Progenitor cell of endocrine pancreas (in vitro differentiated cells): ENCODE measurements at regions not wholly inside any gene's neighbourhood (a gene's known extent, or its start where the extent isn't known, plus 50 kb on each side); places are given as distances from the start of the nearest gene placed in this dataset.

Experiments used
- DNase-seq: peaks from one replicate; pipeline ENCODE4 v3.0.0; 2021; ENCODE audit warnings: low spot score; ENCODE audit not compliant: unreplicated experiment
- H3K27ac Mint-ChIP-seq: 2 replicates; pipeline ENCODE4 v1.8.0; 2021; ENCODE audit warnings: mild to moderate bottlenecking, moderate library complexity, mixed read lengths
- H3K27me3 Mint-ChIP-seq: 2 replicates; pipeline ENCODE4 v1.8.0; 2021; ENCODE audit warnings: mixed read lengths
- H3K36me3 Mint-ChIP-seq: 2 replicates; pipeline ENCODE4 v1.8.0; 2022; ENCODE audit warnings: mixed read lengths; ENCODE audit not compliant: insufficient read depth
- H3K4me1 Mint-ChIP-seq: 2 replicates; pipeline ENCODE4 v1.8.0; 2021; ENCODE audit warnings: low read depth, mixed read lengths
- H3K4me3 Mint-ChIP-seq: 2 replicates; pipeline ENCODE4 v1.8.0; 2021; ENCODE audit warnings: low read depth, mild to moderate bottlenecking, moderate library complexity, mixed read lengths
- H3K9me3 Mint-ChIP-seq: 2 replicates; pipeline ENCODE4 v1.8.0; 2021; ENCODE audit warnings: low read depth, mixed read lengths
- TF ChIP-seq, protein P1 (sequence below): fragments of 200-600 bp; sonication (generic); IDR thresholded peaks from one replicate; pipeline ENCODE4 v1.5.0; 2021; ENCODE audit warnings: antibody characterized with exemption, mild to moderate bottlenecking; ENCODE audit not compliant: unreplicated experiment

GRCh38 chr13:97866346-97866745 lies 87.1 kb upstream of the IPO5 start:
- peaks cover 22% of the 10 kb centered on the region for H3K9me3 Mint-ChIP-seq
- no peak overlapping the region for H3K27ac Mint-ChIP-seq
- peaks cover 3% of the 10 kb centered on the region for H3K27me3 Mint-ChIP-seq
- no peaks in the 10 kb centered on the region for H3K4me1 Mint-ChIP-seq
- no peak overlapping the region for H3K4me3 Mint-ChIP-seq
- DNase-seq, result no peak
- TF ChIP-seq, protein P1, sequence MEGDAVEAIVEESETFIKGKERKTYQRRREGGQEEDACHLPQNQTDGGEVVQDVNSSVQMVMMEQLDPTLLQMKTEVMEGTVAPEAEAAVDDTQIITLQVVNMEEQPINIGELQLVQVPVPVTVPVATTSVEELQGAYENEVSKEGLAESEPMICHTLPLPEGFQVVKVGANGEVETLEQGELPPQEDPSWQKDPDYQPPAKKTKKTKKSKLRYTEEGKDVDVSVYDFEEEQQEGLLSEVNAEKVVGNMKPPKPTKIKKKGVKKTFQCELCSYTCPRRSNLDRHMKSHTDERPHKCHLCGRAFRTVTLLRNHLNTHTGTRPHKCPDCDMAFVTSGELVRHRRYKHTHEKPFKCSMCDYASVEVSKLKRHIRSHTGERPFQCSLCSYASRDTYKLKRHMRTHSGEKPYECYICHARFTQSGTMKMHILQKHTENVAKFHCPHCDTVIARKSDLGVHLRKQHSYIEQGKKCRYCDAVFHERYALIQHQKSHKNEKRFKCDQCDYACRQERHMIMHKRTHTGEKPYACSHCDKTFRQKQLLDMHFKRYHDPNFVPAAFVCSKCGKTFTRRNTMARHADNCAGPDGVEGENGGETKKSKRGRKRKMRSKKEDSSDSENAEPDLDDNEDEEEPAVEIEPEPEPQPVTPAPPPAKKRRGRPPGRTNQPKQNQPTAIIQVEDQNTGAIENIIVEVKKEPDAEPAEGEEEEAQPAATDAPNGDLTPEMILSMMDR, result no peak
- H3K36me3 Mint-ChIP-seq, result peaks cover 2% of the 10 kb centered on the region

GRCh38 chr13:97866751-97867150 lies 86.7 kb upstream of the IPO5 start:
- Mint-ChIP-seq H3K27ac (no peak overlapping the region), H3K4me1 (no peaks in the 10 kb centered on the region), H3K4me3 (no peak overlapping the region), H3K9me3 (peaks cover 22% of the 10 kb centered on the region), H3K36me3 (peaks cover 2% of the 10 kb centered on the region), H3K27me3 (peaks cover 3% of the 10 kb centered on the region)
- DNase-seq, result no peak
- TF ChIP-seq, protein P1, result no peak

- DNase-seq, result no peak
- Mint-ChIP-seq H3K4me3 (no peak overlapping the region), H3K4me1 (no peaks in the 10 kb centered on the region), H3K36me3 (no peaks in the 10 kb centered on the region), H3K27me3 (peaks cover 6% of the 10 kb centered on the region), H3K27ac (no peak overlapping the region), H3K9me3 (no peaks in the 10 kb centered on the region)
- TF ChIP-seq, protein P1, result no peak
Measured at GRCh38 chr13:97873398-97873797, 80.1 kb upstream of the IPO5 start.

- no peak overlapping the region for H3K27ac Mint-ChIP-seq
- no peaks in the 10 kb centered on the region for H3K9me3 Mint-ChIP-seq
- no peak overlapping the region for H3K4me3 Mint-ChIP-seq
- TF ChIP-seq, protein P1, result no peak
- H3K4me1 Mint-ChIP-seq, result no peaks in the 10 kb centered on the region
- no peaks in the 10 kb centered on the region for H3K36me3 Mint-ChIP-seq
- DNase-seq, result no peak
- peaks cover 3% of the 10 kb centered on the region for H3K27me3 Mint-ChIP-seq
Measured at GRCh38 chr13:97875218-97875617, 78.3 kb upstream of the IPO5 start.

DNA sequence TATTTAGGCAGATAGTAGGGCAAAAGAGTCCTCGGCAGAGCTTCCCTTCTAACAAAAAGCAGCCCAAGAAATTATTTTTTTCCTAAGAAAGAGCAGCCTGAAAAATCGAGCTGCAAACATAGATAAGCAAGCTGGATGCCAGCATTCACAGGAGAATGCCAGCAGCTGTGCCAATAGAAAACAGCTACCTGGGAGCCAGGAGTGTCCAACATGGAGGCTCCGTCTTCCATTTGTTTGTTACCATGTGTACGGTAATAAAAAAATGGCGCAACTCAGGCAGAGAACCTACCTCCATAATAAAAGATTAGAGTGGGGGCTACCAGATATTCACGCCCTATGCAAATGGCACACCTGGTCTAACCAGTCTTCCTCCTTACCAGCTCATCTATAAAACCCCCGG lies 77.6 kb upstream of the IPO5 start:
- Mint-ChIP-seq H3K4me3 (no peak overlapping the region), H3K36me3 (no peaks in the 10 kb centered on the region), H3K27ac (no peak overlapping the region), H3K4me1 (no peaks in the 10 kb centered on the region), H3K9me3 (no peaks in the 10 kb centered on the region), H3K27me3 (peaks cover 3% of the 10 kb centered on the region)
- TF ChIP-seq, protein P1, result no peak
- DNase-seq, result no peak
